Heart left ventricle (tissue), 13 donors: ENCODE measurements at regions not wholly inside any gene's neighbourhood (a gene's known extent, or its start where the extent isn't known, plus 50 kb on each side); places are given as distances from the start of the nearest gene placed in this dataset.

Experiments
- CTCF ChIP-seq, 12 donors: fragments of 200-600 bp; sonication (generic) in 4 of 12; IDR thresholded peaks; one replicate each; pipeline versions ENCODE4 v1.5.0 to v1.8.0; 2018 to 2022; ENCODE audit warnings: antibody characterized with exemption in 12 of 12, mild to moderate bottlenecking in 5 of 12
- POLR2A ChIP-seq, 2 donors: fragments of 450-650 bp; IDR thresholded peaks; one replicate each; pipeline ENCODE4 v1.6.1; 2017; ENCODE audit warnings: antibody characterized with exemption in 2 of 2, mild to moderate bottlenecking in 2 of 2, moderate library complexity in 2 of 2
- donor health status: ischemic (EF 13 %, LVEDD 7.1; RV severe dilation, severe dysfunction).
- donor health status: DM: no; HTN: yes; CAD: no.
- donor health status: DM: no; HTN: no; CAD: no.
- donor health status: ischemic (EF 25% LVEDD 6.9; RV normal size, moderate dysfunction).
- donor health status: ischemic (EF 25% LVEDD 5.7; RV mildly dilated, moderate dysfunction).
- donor health status: ischemic (EF 35%, LVEDD 5.7; RV mildly dilated, moderate dysfunction).
- donor health status: nonischemic (EF 11% LVEDD 7.7; RV severe dilation, severe dysfunction).
- donor health status: DM: yes; HTN: yes; CAD: no.
- donor health status: PGD.
- donor health status: ischemic (EF 29% LVEDD 5.4; RV normal size, mild dysfunction).
- donor health status: nonischemic (EF 23%, LVEDD 6.1; RV moderate dilation, normal function).

GRCh38 chr2:126476691-126477090, 179.3 kb upstream of the GYPC start:
- TF ChIP-seq POLR2A (IDR thresholded peaks at IDR 0.05) (no peak), CTCF (IDR thresholded peaks at IDR 0.05) (no peak)
